Lung (tissue), 11 donors: ENCODE measurements at regions not wholly inside any gene's neighbourhood (a gene's known extent, or its start where the extent isn't known, plus 50 kb on each side); places are given as distances from the start of the nearest gene placed in this dataset.

ENCODE experiments used
- ATAC-seq: fragments of 200-7000 bp; cut with Tn5 transposase; one replicate; pipeline ENCODE4 v1.9.1; 2020; ENCODE audit warnings: moderate number of reproducible peaks; ENCODE audit not compliant: insufficient read depth, low FRiP score
- DNase-seq, 3 donors: peaks; one replicate each; pipeline ENCODE4 v3.0.0-alpha.2; 2013 to 2017
- H3K27ac ChIP-seq, 2 donors: one replicate each; pipeline ENCODE4 v1.5.1; 2013; ENCODE audit warnings: mild to moderate bottlenecking in 2 of 2, moderate library complexity in 2 of 2, control low read depth in 1 of 2, inconsistent platforms in 1 of 2, low read depth in 1 of 2, low read length in 1 of 2
- H3K27me3 ChIP-seq, 3 donors: one replicate each; pipeline ENCODE4 v1.5.1; 2013; ENCODE audit warnings: low read length in 2 of 3; ENCODE audit not compliant: control insufficient read depth in 3 of 3, insufficient read depth in 3 of 3
- H3K36me3 ChIP-seq, 4 donors: one replicate each; pipeline ENCODE4 v1.5.1; 2013; ENCODE audit warnings: low read length in 4 of 4, mild to moderate bottlenecking in 1 of 4, moderate library complexity in 1 of 4; ENCODE audit not compliant: control insufficient read depth in 4 of 4, insufficient read depth in 4 of 4
- H3K4me1 ChIP-seq, 5 donors: one replicate each; pipeline ENCODE4 v1.5.1; 2013; ENCODE audit warnings: low read length in 5 of 5, mild to moderate bottlenecking in 2 of 5, moderate library complexity in 1 of 5; ENCODE audit not compliant: control insufficient read depth in 5 of 5, insufficient read depth in 5 of 5
- H3K4me3 ChIP-seq: one replicate; pipeline ENCODE4 v1.5.1; 2013; ENCODE audit warnings: mild to moderate bottlenecking, control low read depth, moderate library complexity
- H3K9ac ChIP-seq, 2 donors: one replicate each; pipeline ENCODE4 v1.5.1; 2013; ENCODE audit warnings: low read length in 2 of 2, control low read depth in 1 of 2; ENCODE audit not compliant: insufficient read depth in 1 of 2
- H3K9me3 ChIP-seq, 4 donors: one replicate each; pipeline ENCODE4 v1.5.1; 2013; ENCODE audit warnings: low read length in 3 of 4, mild to moderate bottlenecking in 1 of 4, moderate library complexity in 1 of 4; ENCODE audit not compliant: control insufficient read depth in 4 of 4, insufficient read depth in 3 of 4
- whole genome bisulfite sequencing, 2 donors: extraction: QIAGEN DNeasy Blood & Tissue Kit; methylation state at CpG; one replicate each; pipeline ENCODE4 v1.1.7; 2013; 5-methylcytosine and 5-hydroxymethylcytosine counted together
- TF ChIP-seq, protein P1 (sequence below): IDR thresholded peaks from 2 replicates; pipeline ENCODE4 v1.5.1; 2012; ENCODE audit warnings: mild to moderate bottlenecking; ENCODE audit errors: control extremely low read depth, extremely low read depth
- donor health status: control.
- donor health status: control.
- donor health status: Bipolar disorder and iron deficiency.
- donor health status: healthy.
- donor health status: DM: yes; HTN: yes; CAD: no.

DNA sequence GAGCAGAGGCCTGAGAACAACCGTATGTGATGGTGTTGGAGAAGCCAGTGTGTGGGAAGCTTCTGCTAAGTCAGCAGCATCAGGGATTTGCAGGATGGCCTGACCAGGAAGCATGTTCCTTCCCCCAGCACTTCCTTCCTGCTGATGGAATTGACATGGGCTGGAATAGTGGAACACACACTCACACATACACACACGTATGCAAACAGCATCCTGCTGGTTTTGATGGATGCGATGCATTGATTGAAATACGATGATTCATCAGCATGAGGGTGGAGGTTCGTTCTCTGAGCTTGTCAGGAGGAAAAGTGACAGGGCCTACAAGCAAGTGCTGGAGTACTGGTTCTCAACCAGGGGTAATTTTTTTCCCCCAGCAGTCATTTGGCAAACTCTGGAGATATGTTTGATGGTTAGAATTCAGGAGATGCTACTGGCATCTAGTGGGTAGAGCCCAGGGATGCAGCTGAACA is 229.1 kb downstream of the NFATC2 start:
- TF ChIP-seq, protein P1, sequence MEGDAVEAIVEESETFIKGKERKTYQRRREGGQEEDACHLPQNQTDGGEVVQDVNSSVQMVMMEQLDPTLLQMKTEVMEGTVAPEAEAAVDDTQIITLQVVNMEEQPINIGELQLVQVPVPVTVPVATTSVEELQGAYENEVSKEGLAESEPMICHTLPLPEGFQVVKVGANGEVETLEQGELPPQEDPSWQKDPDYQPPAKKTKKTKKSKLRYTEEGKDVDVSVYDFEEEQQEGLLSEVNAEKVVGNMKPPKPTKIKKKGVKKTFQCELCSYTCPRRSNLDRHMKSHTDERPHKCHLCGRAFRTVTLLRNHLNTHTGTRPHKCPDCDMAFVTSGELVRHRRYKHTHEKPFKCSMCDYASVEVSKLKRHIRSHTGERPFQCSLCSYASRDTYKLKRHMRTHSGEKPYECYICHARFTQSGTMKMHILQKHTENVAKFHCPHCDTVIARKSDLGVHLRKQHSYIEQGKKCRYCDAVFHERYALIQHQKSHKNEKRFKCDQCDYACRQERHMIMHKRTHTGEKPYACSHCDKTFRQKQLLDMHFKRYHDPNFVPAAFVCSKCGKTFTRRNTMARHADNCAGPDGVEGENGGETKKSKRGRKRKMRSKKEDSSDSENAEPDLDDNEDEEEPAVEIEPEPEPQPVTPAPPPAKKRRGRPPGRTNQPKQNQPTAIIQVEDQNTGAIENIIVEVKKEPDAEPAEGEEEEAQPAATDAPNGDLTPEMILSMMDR, result no peak
- no peaks in the 10 kb centered on the region for H3K27me3 ChIP-seq
- ATAC-seq, result no peak
- no peak overlapping the region for H3K27ac ChIP-seq
- no peak overlapping the region for H3K9ac ChIP-seq
- peaks cover 0 to 6% (median 2%) of the 10 kb centered on the region in 5 donors for H3K4me1 ChIP-seq
- DNase-seq, result peak in 2 of 3 donors; percentile 36 to 43
- H3K9me3 ChIP-seq, result peaks cover 0 to 3% (median 0%) of the 10 kb centered on the region in 4 donors
- H3K36me3 ChIP-seq, result no peaks in the 10 kb centered on the region
- 73 to 78% methylated on average over 5 of the region's 5 CpGs for WGBS, 2 donors
- no peak overlapping the region for H3K4me3 ChIP-seq

DNA sequence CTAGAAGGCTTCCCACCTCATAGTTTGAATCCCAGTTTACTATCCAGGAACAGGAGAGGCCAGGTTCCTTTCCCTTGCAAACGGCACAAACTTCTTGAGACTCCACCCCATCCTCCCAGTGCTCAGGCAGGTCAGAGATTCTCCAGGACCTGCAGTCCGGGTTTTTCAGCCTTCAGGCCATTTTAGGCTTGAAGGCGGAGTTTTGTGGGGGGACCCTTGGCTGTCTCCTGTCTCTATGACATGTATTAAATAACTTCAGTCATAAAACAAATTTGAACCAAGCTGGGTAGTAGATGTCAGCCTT is 230.1 kb downstream of the NFATC2 start:
- ATAC-seq, result no peak
- Histone ChIP-seq H3K9ac (no peak overlapping the region), H3K4me1 (peaks cover 0 to 6% (median 0%) of the 10 kb centered on the region in 5 donors), H3K4me3 (no peak overlapping the region), H3K36me3 (no peaks in the 10 kb centered on the region), H3K9me3 (peaks cover 0 to 3% (median 0%) of the 10 kb centered on the region in 4 donors), H3K27me3 (no peaks in the 10 kb centered on the region), H3K27ac (no peak overlapping the region)
- 62 to 65% methylated on average over 3 of the region's 3 CpGs for WGBS, 2 donors
- TF ChIP-seq, protein P1, result no peak
- no peak for DNase-seq

DNA sequence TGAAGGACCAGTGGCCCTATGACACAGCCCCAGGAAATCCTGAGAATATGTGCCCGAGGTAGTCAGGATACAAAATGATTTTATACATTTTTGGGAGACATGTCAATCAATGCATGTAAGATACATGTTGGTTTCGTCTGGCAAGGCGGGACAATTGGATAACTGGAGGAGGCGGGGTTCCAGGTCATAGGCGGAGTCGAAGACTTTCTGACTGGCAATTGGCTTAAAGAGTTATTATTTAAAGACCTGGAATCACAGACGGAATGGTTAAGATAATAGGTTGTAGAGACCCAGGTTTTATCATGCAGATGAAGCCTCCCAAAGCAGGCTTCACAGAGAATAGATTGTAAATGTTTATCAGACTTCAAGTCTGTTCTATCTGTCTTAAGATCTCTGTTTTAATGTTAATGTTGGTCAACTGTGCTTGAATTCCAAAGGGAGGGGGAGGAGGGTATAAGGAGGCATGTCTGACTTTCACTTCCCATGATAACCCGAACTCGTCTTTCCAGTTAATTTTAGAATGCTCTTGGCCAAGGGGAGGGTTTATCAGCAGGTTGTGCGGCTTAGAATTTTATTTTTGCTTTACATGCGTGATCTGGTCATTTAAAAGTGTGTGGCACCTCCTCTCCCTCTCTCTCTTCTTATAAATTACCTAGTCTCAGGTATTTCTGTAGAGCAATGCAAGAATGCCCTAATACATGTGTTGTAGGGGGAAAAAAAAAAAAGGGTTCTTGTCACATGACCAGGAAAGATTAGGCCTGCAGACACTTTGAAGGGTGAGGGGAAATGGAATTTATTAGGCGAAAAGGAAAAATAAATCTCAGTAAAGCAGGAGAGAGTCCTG is 230.7 kb downstream of the NFATC2 start:
- ATAC-seq (no peak), DNase-seq (peak in 2 of 3 donors; percentile 49 to 71)
- TF ChIP-seq, protein P1, result no peak
- Histone ChIP-seq H3K27me3 (no peaks in the 10 kb centered on the region), H3K9me3 (peaks cover 0 to 3% (median 0%) of the 10 kb centered on the region in 4 donors), H3K4me1 (peaks cover 0 to 6% (median 0%) of the 10 kb centered on the region in 5 donors), H3K4me3 (no peak overlapping the region), H3K27ac (no peak overlapping the region), H3K9ac (no peak overlapping the region), H3K36me3 (no peaks in the 10 kb centered on the region)
- WGBS, 2 donors, result 58 to 64% methylated on average over 12 of the region's 12 CpGs
